CD14-positive monocyte (primary cell): ENCODE measurements at regions not wholly inside any gene's neighbourhood (a gene's known extent, or its start where the extent isn't known, plus 50 kb on each side); places are given as distances from the start of the nearest gene placed in this dataset.

Experiments used
- DNase-seq, 3 donors: peaks; one replicate each; pipeline ENCODE4 v3.0.0-alpha.2; 2011 to 2022
- H2AFZ ChIP-seq: 2 replicates; pipeline ENCODE4 v1.6.0; 2012; ENCODE audit warnings: mild to moderate bottlenecking, low read depth, low read length, inconsistent platforms; ENCODE audit not compliant: insufficient read depth, poor library complexity, severe bottlenecking
- H3K27ac ChIP-seq, 2 donors: 1 replicate in 1 of 2; 2 replicates in 1 of 2; pipeline ENCODE4 v1.5.1; 2012 to 2013; ENCODE audit warnings: low read length in 2 of 2, control low read depth in 1 of 2, inconsistent platforms in 1 of 2, low read depth in 1 of 2, mild to moderate bottlenecking in 1 of 2
- H3K27me3 ChIP-seq, 2 donors: one replicate each; pipeline versions ENCODE4 v1.6.0 to v1.6.1; 2011 to 2013; ENCODE audit warnings: low read length in 2 of 2; ENCODE audit not compliant: control insufficient read depth in 2 of 2, insufficient read depth in 2 of 2
- H3K36me3 ChIP-seq, 2 donors: replicated peaks in 1 of 2; 1 replicate in 1 of 2; 2 replicates in 1 of 2; pipeline versions ENCODE4 v1.5.1 to v1.6.1; 2012 to 2013; ENCODE audit warnings: low read length in 2 of 2, control low read depth in 1 of 2, inconsistent platforms in 1 of 2, mild to moderate bottlenecking in 1 of 2; ENCODE audit not compliant: insufficient read depth in 2 of 2, control insufficient read depth in 1 of 2
- H3K4me1 ChIP-seq, 2 donors: 1 replicate in 1 of 2; 2 replicates in 1 of 2; pipeline versions ENCODE4 v1.5.1 to v1.6.1; 2012 to 2013; ENCODE audit warnings: low read length in 2 of 2, control low read depth in 1 of 2, inconsistent platforms in 1 of 2, mild to moderate bottlenecking in 1 of 2, moderate library complexity in 1 of 2; ENCODE audit not compliant: insufficient read depth in 2 of 2, control insufficient read depth in 1 of 2
- H3K4me2 ChIP-seq: replicated peaks from 2 replicates; pipeline ENCODE3; 2012; ENCODE audit warnings: low read length, moderate library complexity, mild to moderate bottlenecking; ENCODE audit not compliant: poor library complexity, severe bottlenecking; ENCODE audit errors: extremely low read depth
- H3K4me3 ChIP-seq, 3 experiments: fragments of 200-600 bp in 1 of 3; sonication (generic) in 1 of 3; replicated peaks in 1 of 3; 1 replicate in 2 of 3; 2 replicates in 1 of 3; pipeline ENCODE4 v1.5.1; 2011 to 2013; ENCODE audit warnings: low read length in 3 of 3, mild to moderate bottlenecking in 3 of 3, control low read depth in 2 of 3, low read depth in 2 of 3, inconsistent platforms in 1 of 3, moderate library complexity in 1 of 3
- H3K79me2 ChIP-seq: 2 replicates; pipeline ENCODE4 v1.6.0; 2012; ENCODE audit warnings: mild to moderate bottlenecking, control low read depth, inconsistent platforms, low read length, moderate library complexity; ENCODE audit not compliant: insufficient read depth
- H3K9ac ChIP-seq: 2 replicates; pipeline ENCODE4 v1.6.0; 2017; ENCODE audit warnings: low read length, mild to moderate bottlenecking; ENCODE audit not compliant: insufficient read depth, poor library complexity, severe bottlenecking
- H3K9me3 ChIP-seq, 2 donors: replicated peaks in 1 of 2; 1 replicate in 1 of 2; 2 replicates in 1 of 2; pipeline versions ENCODE4 v1.5.1 to v1.6.1; 2012 to 2013; ENCODE audit warnings: low read length in 2 of 2, control low read depth in 1 of 2; ENCODE audit not compliant: control insufficient read depth in 1 of 2, insufficient read depth in 1 of 2
- H4K20me1 ChIP-seq: 2 replicates; pipeline ENCODE4 v1.6.0; 2012; ENCODE audit warnings: mild to moderate bottlenecking, low read length, control low read depth, moderate library complexity; ENCODE audit not compliant: insufficient read depth
- H3K27ac Mint-ChIP-seq, 7 donors: one replicate each; pipeline ENCODE4 v1.8.0; 2020; ENCODE audit warnings: mild to moderate bottlenecking in 7 of 7, mixed read lengths in 7 of 7, moderate library complexity in 6 of 7, inconsistent platforms in 2 of 7
- H3K27me3 Mint-ChIP-seq, 3 donors: one replicate each; pipeline ENCODE4 v1.8.0; 2021 to 2022; ENCODE audit warnings: low read depth in 3 of 3, mild to moderate bottlenecking in 3 of 3, mixed read lengths in 3 of 3, moderate library complexity in 3 of 3, inconsistent platforms in 1 of 3
- H3K36me3 Mint-ChIP-seq, 2 donors: one replicate each; pipeline ENCODE4 v1.8.0; 2020; ENCODE audit warnings: mixed read lengths in 2 of 2, inconsistent platforms in 1 of 2, mild to moderate bottlenecking in 1 of 2
- H3K4me1 Mint-ChIP-seq: one replicate; pipeline ENCODE4 v1.8.0; 2020; ENCODE audit warnings: mild to moderate bottlenecking, mixed read lengths
- H3K4me3 Mint-ChIP-seq, 2 donors: one replicate each; pipeline ENCODE4 v1.8.0; 2020; ENCODE audit warnings: mild to moderate bottlenecking in 2 of 2, mixed read lengths in 2 of 2, moderate library complexity in 1 of 2
- H3K9me3 Mint-ChIP-seq, 7 donors: one replicate each; pipeline ENCODE4 v1.8.0; 2020 to 2022; ENCODE audit warnings: mixed read lengths in 7 of 7, mild to moderate bottlenecking in 6 of 7, moderate library complexity in 6 of 7, inconsistent platforms in 2 of 7
- CTCF ChIP-seq: fragments of 200-600 bp; IDR thresholded peaks from one replicate; pipeline ENCODE4 v1.8.0; 2022; ENCODE audit warnings: antibody characterized with exemption, mild to moderate bottlenecking
- WGBS: methylation state at CpG from one replicate; pipeline ENCODE4 v1.1.5; 2013; ENCODE audit warnings: missing lambda C conversion rate; ENCODE audit not compliant: insufficient coverage; 5-methylcytosine and 5-hydroxymethylcytosine counted together
- intact Hi-C, 2 donors: fragments of 100-400 bp; cut with micrococcal nuclease; formaldehyde crosslinking; loops; one replicate each; pipeline versions ENCODE4 v1.15.0 to v1.15.1; 2023

GRCh38 chr2:146964494-146964893 lies 880.3 kb upstream of the ACVR2A start:
- no peak overlapping the region for H3K27ac ChIP-seq
- H3K27ac Mint-ChIP-seq, result no peak overlapping the region
- peaks cover 3 to 15% (median 6%) of the 10 kb centered on the region in 7 donors for H3K9me3 Mint-ChIP-seq
- no CpG with 5 or more reads among the region's 1 CpG for WGBS
- H3K9me3 ChIP-seq, result no peaks in the 10 kb centered on the region
- H3K36me3 Mint-ChIP-seq, result no peaks in the 10 kb centered on the region
- H4K20me1 ChIP-seq, result no peaks in the 10 kb centered on the region
- H3K27me3 ChIP-seq, result no peaks in the 10 kb centered on the region
- H3K4me1 Mint-ChIP-seq, result no peaks in the 10 kb centered on the region
- H3K4me1 ChIP-seq, result no peaks in the 10 kb centered on the region
- no peak for TF ChIP-seq CTCF
- no peak for DNase-seq
- H3K79me2 ChIP-seq, result no peaks in the 10 kb centered on the region
- H3K4me3 Mint-ChIP-seq, result no peak overlapping the region
- no peak overlapping the region for H3K9ac ChIP-seq
- no peaks in the 10 kb centered on the region for H3K27me3 Mint-ChIP-seq
- H3K36me3 ChIP-seq, result no peaks in the 10 kb centered on the region
- no peak overlapping the region for H2AFZ ChIP-seq
- no peak overlapping the region for H3K4me2 ChIP-seq
- intact Hi-C loops, result no loop called here
- H3K4me3 ChIP-seq, result no peak overlapping the region

DNA sequence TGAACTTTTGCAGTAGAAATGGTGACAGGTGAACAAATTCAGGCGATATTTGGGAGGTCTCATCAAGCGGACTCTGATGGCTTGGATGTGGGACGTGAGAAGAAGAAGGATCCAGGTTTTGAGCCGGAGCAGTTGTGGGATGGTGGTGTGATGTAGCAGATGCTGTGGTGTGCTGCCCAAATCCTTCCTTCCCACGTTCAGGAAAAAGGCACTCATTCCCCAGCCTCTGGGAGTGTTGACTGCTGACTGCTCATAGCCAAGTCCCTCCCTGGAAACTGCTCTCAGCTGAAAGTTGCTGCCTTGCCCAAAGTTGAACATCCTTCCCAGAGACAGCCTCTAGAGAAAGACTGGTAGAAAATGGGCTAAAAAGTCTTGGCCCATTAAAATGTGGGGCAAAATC lies 890.3 kb upstream of the ACVR2A start:
- Histone ChIP-seq H3K4me2 (no peak overlapping the region), H3K36me3 (no peaks in the 10 kb centered on the region), H3K4me3 (no peak overlapping the region), H3K27ac (no peak overlapping the region), H3K9me3 (peaks cover 7 to 8% of the 10 kb centered on the region in 2 donors), H3K79me2 (no peaks in the 10 kb centered on the region), H4K20me1 (no peaks in the 10 kb centered on the region), H3K9ac (no peak overlapping the region), H3K27me3 (no peaks in the 10 kb centered on the region), H3K4me1 (no peaks in the 10 kb centered on the region), H2AFZ (no peak overlapping the region)
- WGBS, result 81% methylated on average over 3 of the region's 5 CpGs
- intact Hi-C loops, result no loop called here
- Mint-ChIP-seq H3K36me3 (no peaks in the 10 kb centered on the region), H3K27me3 (peaks cover 0 to 2% (median 0%) of the 10 kb centered on the region in 3 donors), H3K4me1 (no peaks in the 10 kb centered on the region), H3K4me3 (no peak overlapping the region), H3K27ac (no peak overlapping the region), H3K9me3 (peaks cover 2 to 19% (median 5%) of the 10 kb centered on the region in 7 donors)
- DNase-seq, result no peak
- TF ChIP-seq CTCF, result no peak
